CD4-positive, alpha-beta T cell treated with Interleukin-1 beta for 1 hour (primary cell): ENCODE measurements at regions not wholly inside any gene's neighbourhood (a gene's known extent, or its start where the extent isn't known, plus 50 kb on each side); places are given as distances from the start of the nearest gene placed in this dataset.
"Not testable (repeated sequence)": the region's sequence is repeated elsewhere in the genome, so short reads cannot be mapped to it uniquely, and the experiment has no call there.

Experiments used
- DNase-seq, 2 donors: peaks; one replicate each; pipeline ENCODE4 v3.0.0-alpha.2; 2020 to 2022

DNA sequence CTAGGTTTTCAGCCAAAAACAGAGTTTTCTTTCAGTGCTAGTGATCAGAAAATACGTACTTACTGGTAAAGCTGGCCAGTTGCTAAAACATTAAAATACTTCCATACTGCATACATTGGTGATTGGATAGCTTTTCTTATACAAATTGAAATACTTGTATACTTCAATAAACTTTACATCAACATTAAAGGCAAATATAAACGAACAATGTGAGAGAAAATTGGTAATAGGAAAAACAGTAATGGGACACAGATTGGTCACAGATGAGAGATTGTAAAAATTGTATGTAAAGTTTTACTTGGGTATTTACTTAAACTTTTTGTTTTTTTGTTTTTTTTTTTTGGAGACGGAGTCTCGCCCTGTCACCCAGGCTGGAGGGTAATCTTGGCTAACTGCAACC is 391.7 kb downstream of the TFEC start:
- DNase-seq, result no peak

DNA sequence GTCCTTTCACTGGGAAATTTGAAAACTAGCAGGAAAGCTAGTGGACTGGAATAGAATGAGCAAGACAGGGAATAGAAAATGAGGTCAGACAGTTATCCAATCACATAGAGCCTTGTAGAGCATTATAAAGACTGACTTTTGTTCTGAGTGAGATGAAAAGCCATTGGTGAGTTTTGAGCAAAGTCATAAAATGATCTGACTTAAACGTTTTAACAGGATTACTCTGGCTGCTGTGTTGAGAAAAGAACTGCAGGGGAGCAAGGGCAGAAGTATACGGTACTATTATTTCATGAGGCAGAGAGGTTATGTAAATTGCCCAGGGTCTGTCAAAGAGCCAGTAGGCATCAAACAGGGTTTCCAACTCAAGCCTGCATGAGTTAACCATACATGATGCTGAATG is 393.4 kb downstream of the TFEC start:
- DNase-seq, result no peak

DNA sequence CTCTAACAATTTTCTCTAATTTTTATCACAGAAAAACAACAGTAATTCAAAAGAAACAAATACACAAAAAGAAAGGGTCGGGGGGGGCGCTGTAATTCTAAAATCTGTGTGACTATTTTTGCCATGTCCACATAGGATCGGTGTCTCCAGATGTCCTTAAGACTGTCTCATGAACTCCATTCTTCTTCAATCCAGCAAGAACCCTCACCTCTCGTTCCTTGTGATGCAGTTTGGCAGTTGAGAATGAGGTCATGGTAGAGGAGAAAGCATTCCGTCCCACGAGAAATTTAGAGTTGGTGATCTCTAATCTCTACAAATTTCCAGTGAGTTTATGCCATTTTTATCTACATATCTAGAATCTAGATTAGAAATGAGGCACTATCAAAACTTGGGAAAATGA is 394.7 kb downstream of the TFEC start:
- no peak for DNase-seq

DNA sequence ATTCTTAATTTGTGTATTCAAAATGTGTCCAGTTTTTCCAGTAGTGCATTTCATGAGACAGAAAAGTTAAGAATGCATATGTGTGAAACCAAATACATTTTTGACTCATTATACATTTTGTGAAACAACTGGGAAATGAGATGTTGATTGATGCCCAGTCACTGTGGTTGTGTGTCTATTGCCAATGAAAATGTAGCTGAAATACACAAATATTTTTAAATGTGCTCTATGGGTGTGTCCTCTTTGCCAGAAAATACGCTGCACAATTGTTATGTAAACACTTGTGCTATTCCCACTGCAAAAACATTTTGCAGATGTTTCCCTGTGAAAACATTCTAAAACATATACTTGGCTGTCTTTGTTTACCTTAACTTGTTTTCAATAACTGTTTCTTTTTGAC is 395.2 kb downstream of the TFEC start:
- DNase-seq, result no peak

DNA sequence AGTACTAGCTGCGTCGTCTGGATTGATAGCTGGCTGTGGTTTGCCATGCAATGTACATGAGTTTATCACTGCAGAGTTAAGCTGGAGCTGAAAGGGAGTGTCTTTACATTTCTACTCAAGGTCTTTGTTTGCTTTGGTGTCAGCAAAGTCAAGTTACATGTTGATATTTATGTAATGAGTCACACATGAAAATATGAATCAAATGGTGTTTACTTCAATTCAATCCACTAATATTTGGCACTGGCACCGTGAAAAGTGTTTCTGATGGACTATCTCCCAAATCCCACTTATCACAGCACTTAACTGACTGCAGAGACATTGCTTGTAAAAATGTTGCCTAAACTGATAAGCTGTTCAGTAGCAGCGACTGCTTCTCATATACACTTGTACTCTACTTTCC is 395.9 kb downstream of the TFEC start:
- DNase-seq, result no peak

DNA sequence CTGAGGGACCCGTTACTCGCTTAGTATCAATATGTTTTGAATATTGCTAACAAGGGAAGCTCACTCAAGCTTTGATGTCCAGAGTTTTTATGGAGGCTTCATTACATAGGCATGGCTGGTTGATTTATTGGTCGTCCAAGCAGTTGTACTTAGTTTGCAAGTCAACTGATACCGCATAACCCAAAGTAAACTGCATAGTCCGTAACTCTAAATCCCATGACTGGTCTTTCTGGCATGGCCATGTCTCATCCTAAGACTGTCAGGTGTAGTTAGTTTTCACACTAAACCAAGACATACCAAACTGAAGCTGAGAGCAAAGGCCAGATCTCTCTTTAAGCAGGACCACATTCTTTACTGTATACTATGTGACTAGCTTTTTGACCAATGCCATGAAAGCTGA is 397.9 kb downstream of the TFEC start:
- no peak for DNase-seq

DNA sequence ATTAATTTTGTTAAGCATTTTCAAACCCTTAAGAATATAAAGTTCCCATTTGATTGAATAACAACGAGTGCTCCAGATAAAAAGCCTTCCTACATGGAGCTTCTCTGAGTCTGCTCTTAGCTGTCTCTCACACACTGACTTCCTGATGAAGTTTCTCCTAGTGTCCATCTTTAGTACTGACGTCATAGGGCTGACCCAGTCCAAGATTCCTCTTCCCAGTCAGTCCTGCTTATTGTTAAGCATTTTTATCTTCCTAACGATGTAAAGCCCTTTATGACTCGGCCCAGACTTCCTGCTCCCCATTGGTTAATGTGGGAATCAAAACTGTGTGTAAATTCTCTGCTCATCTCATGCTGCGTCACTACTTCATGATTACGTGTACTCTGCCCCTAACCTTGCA is 398.8 kb downstream of the TFEC start:
- DNase-seq, result no peak

DNA sequence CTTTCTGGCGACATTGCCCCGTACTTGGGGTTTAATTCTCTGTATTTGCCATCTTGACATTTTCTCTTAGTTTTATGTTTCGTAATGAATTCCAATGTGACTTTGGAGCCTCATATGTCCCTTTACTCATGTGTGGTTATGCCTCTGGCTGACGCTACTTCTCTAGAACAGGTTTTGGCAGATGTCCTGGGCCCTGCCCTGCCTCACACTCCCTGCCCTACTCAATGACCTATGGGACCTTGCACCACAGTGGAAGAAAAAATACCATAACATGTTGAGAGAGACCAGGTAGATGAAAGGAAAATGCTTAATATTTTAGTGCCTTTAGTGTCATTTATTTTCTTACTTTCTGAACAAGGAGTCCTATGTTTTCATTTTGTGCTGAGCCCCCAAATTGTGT is 400.5 kb downstream of the TFEC start:
- no peak for DNase-seq

DNA sequence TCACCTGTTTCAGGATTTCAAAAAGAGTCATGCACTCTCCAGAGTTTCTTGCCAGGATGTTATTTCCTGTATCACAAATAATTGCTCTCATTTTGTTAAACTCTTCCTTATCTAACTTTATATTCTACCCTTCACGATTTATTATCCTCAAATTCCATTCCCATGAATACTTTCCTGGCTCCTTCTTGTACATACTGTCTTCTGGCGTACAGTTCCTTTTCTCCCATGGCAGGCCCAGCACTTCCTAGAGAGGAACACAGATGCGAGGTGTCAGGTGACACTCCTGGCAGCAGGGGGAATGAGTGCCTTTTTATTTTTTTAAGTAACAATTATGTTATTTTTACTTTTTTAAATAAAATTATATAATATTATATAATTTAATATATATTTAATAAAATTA is 411.9 kb downstream of the TFEC start:
- DNase-seq, result no peak

DNA sequence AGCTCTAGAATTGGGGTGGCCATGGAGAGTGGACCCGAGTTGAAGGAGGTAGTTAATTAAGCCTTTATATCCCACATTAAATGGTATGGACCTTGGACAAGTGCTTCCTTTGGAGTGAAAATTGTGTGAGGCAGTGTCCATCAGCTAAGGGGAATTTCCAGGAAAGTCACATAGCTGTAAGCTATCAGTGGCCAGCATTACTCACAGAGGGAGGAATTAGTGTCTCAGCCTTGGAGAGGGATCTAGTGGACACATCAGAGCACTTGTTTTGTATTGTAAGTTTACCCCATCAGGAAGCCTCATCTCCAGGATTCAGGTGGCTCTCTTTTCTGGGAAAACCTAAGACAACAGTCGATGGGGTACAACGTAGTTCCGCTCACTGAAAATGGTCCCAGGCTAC is 416.7 kb downstream of the TFEC start:
- DNase-seq, result no peak

DNA sequence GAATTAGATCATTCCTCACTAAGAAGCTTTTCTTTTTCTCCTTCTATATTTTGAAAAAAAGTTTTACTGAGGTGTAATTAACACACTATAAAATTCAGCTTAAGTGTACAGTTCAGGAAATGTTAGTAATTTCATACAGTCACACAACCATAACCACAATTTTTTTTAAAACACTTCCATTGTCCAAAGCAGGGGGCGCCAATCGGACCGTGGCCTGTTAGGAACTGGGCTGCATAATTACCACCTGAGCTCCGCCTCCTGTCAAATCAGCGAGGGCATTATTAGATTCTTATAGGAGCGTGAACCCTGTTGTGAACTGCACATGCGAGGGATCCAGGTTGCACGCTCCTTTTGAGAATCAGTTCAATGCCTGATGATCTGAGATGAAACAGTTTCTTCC is 427.1 kb downstream of the TFEC start:
- no peak for DNase-seq

DNA sequence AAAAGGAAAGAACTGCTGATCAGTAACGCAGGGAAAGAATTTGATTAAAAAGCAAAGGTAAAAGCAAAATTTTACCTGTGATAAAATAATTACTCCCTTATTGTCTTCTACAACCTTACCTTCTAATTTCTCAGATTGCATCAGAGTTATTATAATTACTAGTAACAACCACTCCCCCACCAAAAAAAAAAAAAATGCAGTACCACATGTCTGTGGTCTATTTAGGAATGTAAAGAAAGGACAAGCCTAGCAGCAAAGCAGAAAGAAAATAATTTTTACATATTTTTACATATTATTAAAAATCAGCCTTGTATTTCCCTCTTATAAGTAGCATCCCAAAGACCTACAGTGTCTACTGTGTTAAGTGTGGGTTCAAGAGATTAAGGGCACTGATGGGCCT is 430.4 kb downstream of the TFEC start:
- no peak for DNase-seq

DNA sequence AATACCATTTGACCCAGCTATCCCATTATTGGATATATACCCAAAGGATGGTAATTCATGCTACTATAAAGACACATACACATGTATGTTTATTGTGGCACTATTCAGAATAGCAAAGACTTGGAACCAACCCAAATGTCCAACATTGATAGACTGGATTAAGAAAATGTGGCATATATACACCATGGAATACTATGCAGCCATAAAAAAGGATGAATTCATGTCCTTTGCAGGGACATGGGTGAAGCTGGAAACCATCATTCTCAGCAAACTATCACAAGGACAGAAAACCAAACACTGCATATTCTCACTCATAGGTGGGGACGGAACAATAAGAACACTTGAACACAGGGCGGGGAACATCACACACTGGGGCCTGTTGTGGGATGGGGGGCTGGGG is 431.4 kb downstream of the TFEC start:
- DNase-seq, result not testable (repeated sequence)

DNA sequence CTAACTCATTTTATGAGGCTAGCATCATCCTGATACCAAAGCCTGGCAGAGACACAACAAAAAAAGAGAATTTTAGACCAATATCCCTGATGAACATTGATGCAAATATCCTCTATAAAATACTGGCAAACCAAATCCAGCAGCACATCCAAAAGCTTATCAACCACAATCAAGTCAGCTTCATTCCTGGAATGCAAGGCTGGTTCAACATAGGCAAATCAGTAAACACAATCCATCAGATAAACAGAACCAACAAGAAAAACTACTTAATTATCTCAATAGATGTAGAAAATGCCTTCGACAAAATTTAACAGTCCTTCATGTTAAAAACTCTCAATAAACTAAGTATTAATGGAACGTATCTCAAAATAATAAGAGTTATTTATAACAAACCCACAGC is 433.3 kb downstream of the TFEC start:
- DNase-seq, result not testable (repeated sequence)

DNA sequence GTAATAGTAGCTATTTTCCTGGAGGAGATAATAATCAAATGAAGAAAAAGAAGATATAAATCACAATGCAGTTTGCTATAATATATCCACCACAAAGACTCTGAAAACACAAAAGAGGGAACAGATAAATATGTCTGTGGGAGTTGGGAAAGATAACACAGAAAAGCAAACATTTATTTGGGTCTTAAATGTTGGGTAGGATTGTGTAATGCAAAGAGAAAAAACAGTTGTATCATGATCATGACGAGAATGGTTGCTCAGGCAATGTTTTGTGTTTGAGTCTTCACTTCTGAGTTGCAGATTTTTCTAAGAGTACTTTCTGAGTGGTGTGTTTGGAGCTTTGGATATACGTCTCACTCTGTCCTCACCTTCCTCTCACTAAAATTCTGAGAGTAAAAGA is 437.5 kb downstream of the TFEC start:
- no peak for DNase-seq

DNA sequence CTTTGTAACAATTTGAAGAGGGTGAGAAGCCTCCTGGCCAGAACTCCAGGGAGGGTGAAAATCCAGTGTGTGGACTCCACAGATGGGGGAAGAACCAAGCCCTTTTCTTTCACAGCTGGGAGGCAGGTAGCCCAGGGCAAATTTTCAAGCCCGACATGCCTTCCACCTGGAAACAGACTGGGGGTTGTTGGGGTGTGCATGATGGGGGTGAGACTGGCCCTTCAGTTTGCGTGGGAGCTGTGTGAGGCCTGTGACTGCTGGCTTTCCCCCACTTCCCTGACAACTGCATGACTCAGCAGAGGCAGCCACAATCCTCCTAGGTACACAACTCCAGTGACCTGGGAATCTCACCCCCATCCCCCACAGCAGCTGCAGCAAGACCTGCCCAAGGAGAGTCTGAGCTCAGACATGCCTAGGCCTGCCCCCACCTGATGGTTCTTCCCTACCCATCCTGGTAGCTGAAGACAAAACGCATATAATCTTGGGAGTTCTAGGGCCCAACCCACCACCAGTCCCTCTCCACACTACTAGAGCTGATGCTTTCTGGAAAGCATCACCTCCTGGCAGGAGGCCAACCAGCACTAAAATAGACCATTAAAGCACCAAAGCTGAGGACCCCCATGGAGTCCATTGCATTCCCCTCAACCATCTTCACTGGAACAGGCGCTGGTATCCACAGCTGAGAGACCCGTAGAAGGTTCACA is 445.4 kb downstream of the TFEC start:
- no peak for DNase-seq

DNA sequence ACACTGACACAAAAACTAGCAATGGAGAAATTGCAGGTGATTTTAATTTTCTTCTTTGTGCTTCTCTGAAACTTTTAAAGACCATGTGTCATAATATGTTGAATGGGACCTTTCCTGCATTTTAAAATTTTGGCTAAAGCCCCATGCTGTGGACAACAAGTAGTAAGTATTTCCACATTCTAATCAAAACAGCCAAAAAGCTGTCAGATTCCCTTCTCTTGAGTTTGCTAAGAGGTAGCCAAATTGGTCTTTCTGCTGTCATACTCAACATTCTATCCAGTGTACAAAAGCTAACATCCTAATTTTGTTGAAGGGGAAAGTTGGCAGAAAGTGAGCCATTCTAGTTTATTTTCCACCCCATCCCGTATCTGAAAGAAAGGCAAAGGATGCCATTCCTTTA is 447.6 kb downstream of the TFEC start:
- no peak for DNase-seq

DNA sequence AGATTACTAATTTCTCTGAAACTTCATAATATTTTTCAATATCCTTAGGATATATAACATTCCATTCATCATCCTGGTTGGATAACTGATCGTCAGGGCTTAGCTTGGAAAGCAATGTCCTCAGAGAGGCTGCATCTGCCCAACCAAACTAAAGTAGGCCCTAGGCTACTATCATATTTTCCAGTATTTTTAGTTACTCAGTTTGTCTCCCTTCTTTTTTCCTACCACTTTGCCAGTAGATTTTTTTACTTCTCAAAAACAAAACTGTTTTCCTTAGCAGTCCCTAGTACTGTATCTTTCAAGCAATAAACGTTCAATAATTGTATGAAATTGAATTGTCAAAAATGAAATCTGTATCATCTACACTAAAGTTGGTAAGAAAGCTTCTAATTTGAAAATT is 452.0 kb downstream of the TFEC start:
- DNase-seq, result no peak

DNA sequence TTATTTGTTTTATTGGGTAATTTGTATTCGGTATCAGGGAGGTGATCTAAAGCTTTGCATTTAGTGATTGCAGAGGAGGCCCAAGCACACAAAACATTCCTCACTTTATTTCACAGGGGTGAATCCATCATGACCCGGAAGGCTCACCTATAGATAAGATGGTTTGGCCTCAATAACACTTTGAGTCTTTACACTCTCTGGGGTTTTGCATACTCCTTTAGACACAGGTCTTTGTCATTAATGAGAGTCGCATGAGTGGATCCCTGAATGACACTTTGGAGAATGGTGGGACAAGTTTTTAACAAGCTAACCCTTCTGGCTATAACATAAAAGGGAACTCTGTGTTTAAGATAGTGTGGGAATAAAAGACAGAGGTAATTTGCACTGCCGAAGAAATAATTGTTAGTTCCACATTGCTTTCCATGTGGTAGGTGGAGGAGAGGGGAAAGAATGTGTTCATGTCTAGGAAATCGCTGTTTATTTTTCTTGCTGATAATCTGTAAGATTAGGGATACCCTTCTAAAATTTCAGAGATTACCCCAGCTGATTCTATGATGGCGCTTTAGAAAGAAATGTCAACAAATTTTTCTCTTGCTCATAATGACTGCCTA is 455.8 kb downstream of the TFEC start:
- no peak for DNase-seq

DNA sequence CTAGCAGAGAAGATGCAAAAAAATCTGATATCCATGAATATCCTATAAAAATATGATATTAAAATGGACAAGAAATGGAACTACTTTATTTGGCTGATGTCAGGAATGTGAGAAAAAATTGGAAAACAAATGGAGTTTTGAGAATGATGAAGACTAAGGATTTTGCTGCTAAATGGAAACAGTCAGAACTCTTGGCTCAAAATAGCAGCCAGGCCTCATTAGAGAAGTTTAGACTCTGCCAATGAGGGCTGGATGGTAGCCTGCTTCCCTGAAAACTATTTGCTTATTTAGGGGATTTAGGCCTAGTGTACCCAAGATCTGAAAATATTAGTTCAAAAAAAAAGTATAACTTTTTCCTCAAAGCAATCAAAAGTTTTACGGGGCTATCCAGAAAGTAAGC is 458.5 kb downstream of the TFEC start:
- no peak for DNase-seq

DNA sequence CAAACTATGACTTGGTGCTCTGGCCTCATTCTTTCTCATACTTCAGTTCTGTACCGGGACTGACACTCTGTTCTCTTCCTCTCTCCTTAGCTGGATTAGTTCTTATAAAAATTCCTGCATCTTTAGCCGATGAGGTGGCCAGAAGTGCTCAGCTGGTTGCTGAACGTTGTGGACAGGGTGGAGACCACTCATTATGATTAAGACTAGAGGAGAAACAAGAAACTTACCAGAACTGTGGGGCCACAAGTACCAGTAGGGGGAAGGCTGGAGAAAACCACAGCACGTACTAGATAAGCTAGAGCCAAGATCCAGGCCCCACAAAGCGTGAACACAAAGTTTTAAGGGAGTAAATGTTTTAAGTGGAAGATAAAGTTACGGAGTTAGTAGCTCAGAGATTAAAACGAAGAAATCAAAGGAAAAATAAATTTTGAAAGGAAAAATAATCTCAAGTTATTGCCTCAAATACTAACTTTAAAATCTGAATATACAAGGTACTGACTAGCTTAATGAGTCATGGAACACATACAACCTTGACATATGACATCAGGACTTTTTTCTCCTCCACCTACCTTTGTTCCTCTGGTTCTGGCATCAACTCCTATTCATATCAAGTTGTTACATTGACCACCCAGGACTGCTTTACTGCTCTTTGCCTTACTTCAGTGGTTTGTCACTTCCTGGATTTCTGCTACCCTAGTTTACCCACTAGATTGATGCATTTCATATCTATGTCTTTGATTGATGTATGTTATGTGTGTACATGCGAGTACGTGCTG is 469.0 kb downstream of the TFEC start:
- DNase-seq, result no peak

DNA sequence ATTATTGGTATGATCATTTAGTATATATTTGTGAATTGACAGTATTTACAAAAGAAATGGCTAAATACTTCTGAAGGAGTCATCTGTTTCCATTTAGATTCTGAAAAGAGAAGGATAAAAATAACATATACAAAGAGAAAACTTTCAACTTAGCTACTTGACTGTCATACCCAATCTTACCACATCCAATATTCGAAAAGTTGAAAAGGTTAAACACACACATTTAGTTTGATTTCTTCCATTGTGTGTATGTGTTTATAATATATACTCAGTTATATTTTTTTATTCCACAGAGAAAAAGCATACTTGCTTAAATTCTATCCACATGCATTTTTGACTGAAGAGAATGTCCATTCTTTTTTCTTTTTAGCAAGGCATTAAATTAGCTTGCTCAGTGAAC is 470.7 kb downstream of the TFEC start:
- no peak for DNase-seq

DNA sequence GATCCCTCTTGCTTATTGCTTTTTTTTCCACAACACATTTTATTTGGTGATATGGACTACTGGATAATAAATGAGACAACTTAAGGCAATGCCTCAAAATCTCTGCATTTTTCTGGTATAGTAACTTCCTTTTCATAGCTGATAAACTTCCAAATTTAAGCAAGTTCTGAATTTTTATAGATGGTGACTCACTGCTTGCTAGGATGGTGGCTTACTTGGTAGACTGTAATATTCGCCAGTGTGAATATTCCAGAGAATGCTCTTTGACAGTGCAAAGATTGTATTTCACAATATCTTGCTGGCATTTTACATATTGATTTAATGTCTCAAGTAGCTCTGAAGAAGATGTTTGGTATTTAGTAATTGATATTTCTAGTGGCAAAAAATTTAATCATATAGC is 472.4 kb downstream of the TFEC start:
- DNase-seq, result no peak

DNA sequence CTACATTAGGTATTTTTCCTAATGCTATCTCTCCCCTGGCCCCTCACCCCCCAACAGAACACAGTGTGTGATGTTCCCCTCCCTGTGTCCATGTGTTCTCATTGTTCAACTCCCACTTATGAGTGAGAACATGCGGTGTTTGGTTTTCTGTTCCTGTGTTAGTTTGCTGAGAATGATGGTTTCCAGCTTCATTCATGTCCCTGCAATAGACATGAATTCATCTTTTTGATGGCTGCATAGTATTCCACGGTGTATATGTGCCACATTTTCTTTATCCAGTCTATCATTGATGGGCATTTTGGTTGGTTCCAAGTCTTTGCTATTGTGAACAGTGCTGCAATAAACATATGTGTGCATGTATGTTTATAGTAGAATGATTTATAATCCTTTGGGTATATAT is 473.3 kb downstream of the TFEC start:
- DNase-seq, result not testable (repeated sequence)
